GM12878 (cell line): ENCODE measurements at regions not wholly inside any gene's neighbourhood (a gene's known extent, or its start where the extent isn't known, plus 50 kb on each side); places are given as distances from the start of the nearest gene placed in this dataset.

Source experiments
- ATAC-seq: fragments of 200-7000 bp; cut with Tn5 transposase; 3 replicates; pipeline ENCODE4 v1.9.1; 2020; ENCODE audit warnings: mild to moderate bottlenecking, moderate library complexity
- BruUV-seq: library from RNA; stranded (reverse); fragments of 400-500 nt; replicated peaks from 2 replicates; lab custom pipeline; 2021; lab: Mats Ljungman, UMichigan
- CTCF ChIA-PET: fragments of 300-600 bp; sonication (Branson Sonifier 250); formaldehyde crosslinking; extraction: SDS; loops from one replicate; lab custom pipeline; 2021; ENCODE audit warnings: inconsistent platforms; lab: Yijun Ruan, JAX
- POLR2A ChIA-PET: fragments of 350-600 bp; formaldehyde crosslinking; extraction: SDS; loops from one replicate; lab custom pipeline; 2021; ENCODE audit warnings: inconsistent platforms; lab: Charles Lee
- RAD21 ChIA-PET: fragments of 300-600 bp; sonication (Branson Sonifier 250); formaldehyde crosslinking; loops from one replicate; lab custom pipeline; 2023; ENCODE audit warnings: antibody characterized with exemption; ENCODE audit not compliant: unreplicated experiment; lab: Charles Lee
- SMC1A ChIA-PET: fragments of 300-600 bp; sonication (Branson Sonifier 250); formaldehyde crosslinking; loops from one replicate; lab custom pipeline; 2023; ENCODE audit not compliant: unreplicated experiment, uncharacterized antibody; lab: Charles Lee
- DNase-seq: peaks from one replicate; pipeline ENCODE4 v3.0.0-alpha.2; 2011; ENCODE audit warnings: low read depth, low spot score
- FAIRE-seq: peaks from 3 replicates; lab custom pipeline; 2011; peaks lifted over from hg19 to GRCh38; lab: Jason Lieb, UNC
- H2AFZ ChIP-seq: 2 replicates; pipeline ENCODE4 v1.6.0; 2011; ENCODE audit warnings: low read depth, low read length, control low read depth; ENCODE audit not compliant: control insufficient read depth
- H3K27ac ChIP-seq: 2 replicates; pipeline ENCODE4 v1.5.1; 2011; ENCODE audit warnings: control low read depth; ENCODE audit not compliant: control insufficient read depth, insufficient read depth
- H3K27me3 ChIP-seq, 2 experiments: replicated peaks in 1 of 2; 2 replicates each; pipeline versions ENCODE4 v1.6.0 to v1.6.1; 2011; ENCODE audit warnings: low read length in 1 of 2; ENCODE audit not compliant: control insufficient read depth in 2 of 2, insufficient read depth in 2 of 2
- H3K36me3 ChIP-seq, 2 experiments: 2 replicates each; pipeline ENCODE4 v1.5.1; 2011; ENCODE audit warnings: low read length in 1 of 2; ENCODE audit not compliant: control insufficient read depth in 2 of 2, insufficient read depth in 2 of 2
- H3K4me1 ChIP-seq: 2 replicates; pipeline ENCODE4 v1.6.1; 2011; ENCODE audit warnings: mild to moderate bottlenecking, low read length, moderate library complexity, mixed read lengths; ENCODE audit not compliant: control insufficient read depth, insufficient read depth
- H3K4me2 ChIP-seq: 2 replicates; pipeline ENCODE4 v1.6.0; 2011; ENCODE audit warnings: control low read depth; ENCODE audit not compliant: control insufficient read depth, insufficient read depth
- H3K4me3 ChIP-seq: fragments of 200-600 bp; sonication (generic); 2 replicates; pipeline ENCODE4 v1.5.1; 2016
- H3K79me2 ChIP-seq: 2 replicates; pipeline ENCODE4 v1.6.0; 2011; ENCODE audit warnings: low read length; ENCODE audit not compliant: control insufficient read depth, insufficient read depth
- H3K9ac ChIP-seq: 2 replicates; pipeline ENCODE4 v1.8.0; 2011; ENCODE audit warnings: low read length, control low read depth, mixed read lengths; ENCODE audit not compliant: control insufficient read depth, insufficient read depth
- H3K9me3 ChIP-seq: replicated peaks from 3 replicates; pipeline ENCODE4 v1.5.1; 2011; ENCODE audit warnings: mild to moderate bottlenecking, low read length; ENCODE audit not compliant: control insufficient read depth, insufficient read depth
- H4K20me1 ChIP-seq: 2 replicates; pipeline ENCODE4 v1.6.0; 2011; ENCODE audit not compliant: control insufficient read depth, insufficient read depth
- BACH1 ChIP-seq: fragments of 450-650 bp; IDR thresholded peaks from 2 replicates; pipeline ENCODE4 v1.6.1; 2017; ENCODE audit warnings: mild to moderate bottlenecking, borderline replicate concordance
- CBX3 ChIP-seq: fragments of 200-600 bp; sonication (generic); IDR thresholded peaks from 2 replicates; pipeline ENCODE4 v1.6.1; 2016; ENCODE audit warnings: low read depth, borderline replicate concordance
- CEBPZ ChIP-seq: fragments of 150-350 bp; IDR thresholded peaks from 2 replicates; pipeline ENCODE4 v1.6.1; 2016; ENCODE audit warnings: low read depth, low read length
- E2F8 ChIP-seq: fragments of 450-650 bp; IDR thresholded peaks from 2 replicates; pipeline ENCODE4 v1.6.1; 2018; ENCODE audit warnings: mild to moderate bottlenecking, low read depth, moderate library complexity; ENCODE audit not compliant: partially characterized antibody
- EZH2 ChIP-seq: IDR thresholded peaks from 2 replicates; pipeline ENCODE4 v1.6.1; 2012; ENCODE audit warnings: low read depth, mild to moderate bottlenecking, control low read depth, inconsistent platforms, low read length, borderline replicate concordance; ENCODE audit not compliant: control insufficient read depth
- HCFC1 ChIP-seq: fragments of 150-350 bp; IDR thresholded peaks from 2 replicates; pipeline ENCODE4 v1.6.1; 2014; ENCODE audit warnings: low read length
- HDAC2 ChIP-seq: fragments of 200-600 bp; sonication (generic); IDR thresholded peaks from 2 replicates; pipeline ENCODE4 v1.6.1; 2017
- KDM1A ChIP-seq: fragments of 200-600 bp; sonication (generic); IDR thresholded peaks from 2 replicates; pipeline ENCODE4 v1.6.1; 2016; ENCODE audit warnings: borderline replicate concordance
- KLF5 ChIP-seq: fragments of 450-650 bp; IDR thresholded peaks from 2 replicates; pipeline ENCODE4 v1.6.1; 2014; ENCODE audit warnings: mild to moderate bottlenecking; ENCODE audit not compliant: partially characterized antibody
- RAD51 ChIP-seq: fragments of 450-650 bp; IDR thresholded peaks from 2 replicates; pipeline ENCODE4 v1.6.1; 2016; ENCODE audit warnings: moderate library complexity, mild to moderate bottlenecking, inconsistent platforms
- RELB ChIP-seq: fragments of 450-650 bp; IDR thresholded peaks from 2 replicates; pipeline ENCODE4 v1.6.1; 2017; ENCODE audit warnings: low read depth, mild to moderate bottlenecking, moderate library complexity
- SIX5 ChIP-seq: IDR thresholded peaks from 2 replicates; pipeline ENCODE4 v1.6.1; 2011; ENCODE audit warnings: mild to moderate bottlenecking, low read depth, low read length, moderate library complexity; ENCODE audit not compliant: severe bottlenecking
- SP1 ChIP-seq: IDR thresholded peaks from one replicate; pipeline ENCODE4 v1.6.1; 2011; ENCODE audit warnings: low read depth, low read length
- ZBTB4 ChIP-seq: fragments of 450-650 bp; formaldehyde crosslinking; IDR thresholded peaks from 2 replicates; pipeline ENCODE4 v1.4.0; 2022; ENCODE audit warnings: mild to moderate bottlenecking, moderate library complexity
- WGBS: methylation state at CpG from one replicate; pipeline ENCODE4 v1.1.6; 2016; ENCODE audit warnings: low lambda C conversion rate; ENCODE audit not compliant: insufficient replicate concordance, insufficient coverage; ENCODE audit errors: missing lambda C conversion rate; 5-methylcytosine and 5-hydroxymethylcytosine counted together
- in situ Hi-C: fragments of 300-500 bp; cut with MboI; formaldehyde crosslinking; loops from 9 replicates; pipeline ENCODE4 v1.14.3; 2018; ENCODE audit warnings: mixed read lengths
- intact Hi-C: fragments of 100-400 bp; cut with micrococcal nuclease; formaldehyde crosslinking; loops from one replicate; pipeline ENCODE4 v1.14.2; 2022; ENCODE audit not compliant: unreplicated experiment

- POLR2A ChIA-PET: no interaction called here
- SMC1A ChIA-PET: interaction anchor here (0.6 to 1.5 kb wide), 2 partner anchors 22 to 1092 kb away, joined by 3 read pairs; no protein-coding TSS in a partner anchor
- 68% methylated on average over 3 of the region's 3 CpGs for WGBS
- Histone ChIP-seq H3K9ac (no peak overlapping the region), H3K79me2 (no peaks in the 10 kb centered on the region), H3K9me3 (no peaks in the 10 kb centered on the region), H2AFZ (no peak overlapping the region), H4K20me1 (no peaks in the 10 kb centered on the region), H3K36me3 (no peaks in the 10 kb centered on the region), H3K27ac (no peak overlapping the region), H3K4me2 (no peak overlapping the region), H3K4me3 (no peak overlapping the region), H3K27me3 (no peaks in the 10 kb centered on the region; a peak in 2 of 4 replicates), H3K4me1 (no peaks in the 10 kb centered on the region)
- in situ Hi-C loops (no loop called here), intact Hi-C loops (no loop called here)
- RAD21 ChIA-PET: no interaction called here
- no TSS peak for BruUV-seq
- no peak for ATAC-seq
- DNase-seq: no peak
- CTCF ChIA-PET: interaction anchor here (1.0 kb wide), 1 partner anchor 37 kb away, joined by 4 read pairs; no protein-coding TSS in a partner anchor
- no peak for FAIRE-seq
- TF ChIP-seq BACH1 (no peak), CEBPZ (no peak), HDAC2 (no peak), RAD51 (no peak), E2F8 (no peak), ZBTB4 (no peak), SP1 (no peak), RELB (no peak), SIX5 (no peak), EZH2 (no peak), KDM1A (no peak), HCFC1 (no peak), CBX3 (no peak), KLF5 (no peak)
Measured at GRCh38 chr12:24756479-24757024, 192.3 kb downstream of the BCAT1 start.
